ENCODE measurements at regions not wholly inside any gene's neighbourhood (a gene's known extent, or its start where the extent isn't known, plus 50 kb on each side); places are given as distances from the start of the nearest gene placed in this dataset.

DNA sequence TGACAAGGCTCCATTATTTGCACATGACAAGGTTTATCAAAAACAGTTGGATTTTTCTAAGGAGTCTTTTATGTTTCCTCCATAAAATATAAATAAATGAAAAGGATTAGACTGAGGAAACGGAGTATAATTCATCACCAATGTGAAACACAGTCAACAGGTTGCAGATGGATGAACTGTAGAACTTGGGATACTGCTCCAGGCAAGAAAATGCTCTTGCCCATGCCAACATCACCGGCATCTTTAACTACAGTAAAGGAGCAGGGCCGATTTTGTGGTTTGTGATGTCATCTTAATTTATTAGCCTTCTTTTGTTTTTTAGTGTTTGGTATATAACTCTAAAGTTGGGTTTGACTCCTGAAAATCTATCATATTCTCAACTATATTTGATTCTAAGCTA lies 577.3 kb downstream of the EPHA4 start:
- TF ChIP-seq, protein P1, sequence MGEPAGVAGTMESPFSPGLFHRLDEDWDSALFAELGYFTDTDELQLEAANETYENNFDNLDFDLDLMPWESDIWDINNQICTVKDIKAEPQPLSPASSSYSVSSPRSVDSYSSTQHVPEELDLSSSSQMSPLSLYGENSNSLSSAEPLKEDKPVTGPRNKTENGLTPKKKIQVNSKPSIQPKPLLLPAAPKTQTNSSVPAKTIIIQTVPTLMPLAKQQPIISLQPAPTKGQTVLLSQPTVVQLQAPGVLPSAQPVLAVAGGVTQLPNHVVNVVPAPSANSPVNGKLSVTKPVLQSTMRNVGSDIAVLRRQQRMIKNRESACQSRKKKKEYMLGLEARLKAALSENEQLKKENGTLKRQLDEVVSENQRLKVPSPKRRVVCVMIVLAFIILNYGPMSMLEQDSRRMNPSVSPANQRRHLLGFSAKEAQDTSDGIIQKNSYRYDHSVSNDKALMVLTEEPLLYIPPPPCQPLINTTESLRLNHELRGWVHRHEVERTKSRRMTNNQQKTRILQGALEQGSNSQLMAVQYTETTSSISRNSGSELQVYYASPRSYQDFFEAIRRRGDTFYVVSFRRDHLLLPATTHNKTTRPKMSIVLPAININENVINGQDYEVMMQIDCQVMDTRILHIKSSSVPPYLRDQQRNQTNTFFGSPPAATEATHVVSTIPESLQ (CRISPR knock-in tag; IDR thresholded peaks at IDR 0.05) = no peak
- no peak for TF ChIP-seq NR3C1 (CRISPR knock-in tag; conservative IDR thresholded peaks at IDR 0.05; ENCODE audit: low read depth)
- TF ChIP-seq, protein P2, sequence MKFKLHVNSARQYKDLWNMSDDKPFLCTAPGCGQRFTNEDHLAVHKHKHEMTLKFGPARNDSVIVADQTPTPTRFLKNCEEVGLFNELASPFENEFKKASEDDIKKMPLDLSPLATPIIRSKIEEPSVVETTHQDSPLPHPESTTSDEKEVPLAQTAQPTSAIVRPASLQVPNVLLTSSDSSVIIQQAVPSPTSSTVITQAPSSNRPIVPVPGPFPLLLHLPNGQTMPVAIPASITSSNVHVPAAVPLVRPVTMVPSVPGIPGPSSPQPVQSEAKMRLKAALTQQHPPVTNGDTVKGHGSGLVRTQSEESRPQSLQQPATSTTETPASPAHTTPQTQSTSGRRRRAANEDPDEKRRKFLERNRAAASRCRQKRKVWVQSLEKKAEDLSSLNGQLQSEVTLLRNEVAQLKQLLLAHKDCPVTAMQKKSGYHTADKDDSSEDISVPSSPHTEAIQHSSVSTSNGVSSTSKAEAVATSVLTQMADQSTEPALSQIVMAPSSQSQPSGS (CRISPR knock-in tag; IDR thresholded peaks at IDR 0.05; ENCODE audit: borderline replicate concordance, low read depth) = no peak
- TF ChIP-seq SMAD3 (CRISPR knock-in tag; IDR thresholded peaks at IDR 0.05; ENCODE audit: borderline replicate concordance) = no peak
- TF ChIP-seq NFE2L1 (CRISPR knock-in tag; IDR thresholded peaks at IDR 0.05) = no peak
- TF ChIP-seq ESRRA (CRISPR knock-in tag; IDR thresholded peaks at IDR 0.05; ENCODE audit: borderline replicate concordance) = no peak

Measured in WTC11 (cell line).